ENCODE measurements at regions not wholly inside any gene's neighbourhood (a gene's known extent, or its start where the extent isn't known, plus 50 kb on each side); places are given as distances from the start of the nearest gene placed in this dataset.

DNA sequence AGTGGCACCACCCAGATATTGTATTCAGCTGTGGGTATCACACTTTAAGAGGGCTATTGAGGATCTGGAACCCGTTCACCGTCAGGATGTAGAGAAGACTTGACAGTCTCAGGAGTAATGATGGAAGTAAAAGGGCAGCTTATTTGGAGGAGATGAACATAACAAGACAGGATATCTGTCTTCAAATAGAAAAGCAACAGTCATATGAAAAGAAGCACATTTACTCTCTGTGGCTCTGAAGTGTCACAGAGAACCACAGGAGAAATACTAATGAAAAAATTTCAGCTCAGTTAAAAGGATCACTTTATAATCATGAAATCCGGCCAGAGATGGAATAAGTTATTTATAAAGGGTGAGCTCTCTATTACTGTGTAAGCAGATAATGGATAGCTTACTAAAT, 200.8 kb downstream of the FAM76B start:
- Histone ChIP-seq H2AFZ (ENCODE audit: low read length) (no peak overlapping the region), H2AK5ac (ENCODE audit: insufficient read length, low read length) (no peak overlapping the region), H4K20me1 (ENCODE audit: control insufficient read depth, insufficient read depth, insufficient read length) (no peaks in the 10 kb centered on the region), H3K4ac (ENCODE audit: low read depth, low read length) (no peak overlapping the region), H3K4me2 (ENCODE audit: insufficient read depth, insufficient read length, low read length) (no peak overlapping the region), H2BK12ac (ENCODE audit: insufficient read length, low read depth, low read length) (no peak overlapping the region), H3K56ac (ENCODE audit: insufficient read length, low read depth, low read length) (no peak overlapping the region), H3K23ac (ENCODE audit: insufficient read length, low read depth, low read length) (no peak overlapping the region), H4K8ac (replicated peaks; ENCODE audit: insufficient read length, low read depth, low read length) (no peak overlapping the region), H2BK120ac (ENCODE audit: low read depth, low read length, poor library complexity, severe bottlenecking) (no peak overlapping the region), H3K79me2 (ENCODE audit: insufficient read depth, low read length) (no peaks in the 10 kb centered on the region), H3K9me3 (ENCODE audit: control insufficient read depth, low read depth, low read length) (no peaks in the 10 kb centered on the region), H4K91ac (ENCODE audit: insufficient read length, low read depth, low read length) (no peak overlapping the region), H3K27ac (ENCODE audit: insufficient read length, low read depth, low read length) (no peak overlapping the region), H3K14ac (ENCODE audit: insufficient read depth, low read length) (no peak overlapping the region), H2BK20ac (ENCODE audit: low read depth, low read length, poor library complexity, severe bottlenecking) (no peak overlapping the region), H2BK15ac (ENCODE audit: low read depth, low read length) (no peak overlapping the region), H3K18ac (ENCODE audit: insufficient read length, low read depth, low read length) (no peak overlapping the region), H3K27me3 (ENCODE audit: insufficient read depth, low read length) (no peaks in the 10 kb centered on the region), H3K4me1 (ENCODE audit: insufficient read depth, low read length) (no peaks in the 10 kb centered on the region), H3K23me2 (ENCODE audit: insufficient read length, low read depth, low read length, poor library complexity, severe bottlenecking) (no peaks in the 10 kb centered on the region), H3K79me1 (ENCODE audit: insufficient read depth, low read depth, low read length, poor library complexity, severe bottlenecking) (no peaks in the 10 kb centered on the region), H4K5ac (ENCODE audit: insufficient read length, low read depth, low read length) (no peak overlapping the region), H2BK5ac (ENCODE audit: insufficient read length, low read length) (no peak overlapping the region), H3T11ph (ENCODE audit: low read length) (no peak overlapping the region), H3K9ac (ENCODE audit: extremely low read depth, insufficient read length, low read length) (no peak overlapping the region)
- H3K4me1 Mint-ChIP-seq: peaks cover 12 to 14% of the 10 kb centered on the region in 2 experiments
- H3K27me3 Mint-ChIP-seq (ENCODE audit: low read depth): peaks cover 7% of the 10 kb centered on the region
- no CpG with 5 or more reads among the region's 3 CpGs for WGBS (ENCODE audit: extremely low coverage, insufficient read length, low lambda C conversion rate)
- TF ChIP-seq CTCF (conservative IDR thresholded peaks at IDR 0.05): no peak
- H3K4me3 Mint-ChIP-seq: no peak overlapping the region
- H3K9me3 Mint-ChIP-seq: no peaks in the 10 kb centered on the region
- no peaks in the 10 kb centered on the region for H3K36me3 Mint-ChIP-seq (ENCODE audit: insufficient read depth in 1 of 3, low read depth in 3 of 3)
- DNase-seq: no peak
- H3K27ac Mint-ChIP-seq: no peak overlapping the region
